Rectal smooth muscle tissue (tissue), 1 donor: ENCODE measurements at regions not wholly inside any gene's neighbourhood (a gene's known extent, or its start where the extent isn't known, plus 50 kb on each side); places are given as distances from the start of the nearest gene placed in this dataset.
A peak's percentile ranks its signal among the peaks of the same experiment; 100 is the strongest.

ENCODE experiments used
- H3K27ac ChIP-seq: one replicate; pipeline ENCODE4 v1.7.0; 2013; ENCODE audit warnings: low read depth, low read length, inconsistent platforms
- H3K27me3 ChIP-seq: one replicate; pipeline ENCODE4 v1.7.0; 2013; ENCODE audit warnings: low read length; ENCODE audit not compliant: control insufficient read depth, insufficient read depth
- H3K36me3 ChIP-seq: one replicate; pipeline ENCODE4 v1.7.0; 2013; ENCODE audit warnings: low read length; ENCODE audit not compliant: control insufficient read depth, insufficient read depth
- H3K4me1 ChIP-seq: one replicate; pipeline ENCODE4 v1.7.0; 2013; ENCODE audit warnings: low read length; ENCODE audit not compliant: control insufficient read depth, insufficient read depth
- H3K4me3 ChIP-seq: one replicate; pipeline ENCODE4 v1.7.0; 2013; ENCODE audit warnings: low read length
- H3K9ac ChIP-seq: one replicate; pipeline ENCODE4 v1.7.0; 2013; ENCODE audit warnings: low read length

GRCh38 chr12:91579516-91580263 lies 397.1 kb upstream of the DCN start:
- no peaks in the 10 kb centered on the region for H3K36me3 ChIP-seq
- H3K4me3 ChIP-seq = no peak overlapping the region
- no peak overlapping the region for H3K27ac ChIP-seq
- H3K27me3 ChIP-seq = no peaks in the 10 kb centered on the region
- H3K4me1 ChIP-seq = peaks cover 3% of the 10 kb centered on the region
- H3K9ac ChIP-seq = no peak overlapping the region

- H3K4me3 ChIP-seq = peak overlapping the region; percentile 29
- no peak overlapping the region for H3K9ac ChIP-seq
- no peaks in the 10 kb centered on the region for H3K27me3 ChIP-seq
- H3K27ac ChIP-seq = no peak overlapping the region
- peaks cover 3% of the 10 kb centered on the region for H3K4me1 ChIP-seq
- no peaks in the 10 kb centered on the region for H3K36me3 ChIP-seq
Measured at GRCh38 chr12:91577586-91578539, 395.2 kb upstream of the DCN start.

GRCh38 chr12:91576432-91576831 lies 393.8 kb upstream of the DCN start:
- Histone ChIP-seq H3K4me3 (no peak overlapping the region), H3K36me3 (no peaks in the 10 kb centered on the region), H3K27ac (no peak overlapping the region), H3K9ac (no peak overlapping the region), H3K4me1 (peaks cover 3% of the 10 kb centered on the region), H3K27me3 (no peaks in the 10 kb centered on the region)

- Histone ChIP-seq H3K27ac (no peak overlapping the region), H3K9ac (no peak overlapping the region), H3K4me1 (peaks cover 3% of the 10 kb centered on the region), H3K36me3 (no peaks in the 10 kb centered on the region), H3K27me3 (no peaks in the 10 kb centered on the region), H3K4me3 (no peak overlapping the region)
Measured at GRCh38 chr12:91575630-91576029, 393.0 kb upstream of the DCN start.

GRCh38 chr12:91574975-91575374 lies 392.4 kb upstream of the DCN start:
- Histone ChIP-seq H3K4me1 (peaks cover 3% of the 10 kb centered on the region), H3K9ac (no peak overlapping the region), H3K4me3 (no peak overlapping the region), H3K36me3 (no peaks in the 10 kb centered on the region), H3K27me3 (no peaks in the 10 kb centered on the region), H3K27ac (no peak overlapping the region)

- Histone ChIP-seq H3K4me1 (peaks cover 3% of the 10 kb centered on the region), H3K27ac (no peak overlapping the region), H3K27me3 (no peaks in the 10 kb centered on the region), H3K36me3 (no peaks in the 10 kb centered on the region), H3K4me3 (no peak overlapping the region), H3K9ac (no peak overlapping the region)
Measured at GRCh38 chr12:91574391-91574790, 391.8 kb upstream of the DCN start.

- H3K4me1 ChIP-seq = peaks cover 3% of the 10 kb centered on the region
- H3K4me3 ChIP-seq = no peak overlapping the region
- H3K27me3 ChIP-seq = no peaks in the 10 kb centered on the region
- no peak overlapping the region for H3K27ac ChIP-seq
- no peak overlapping the region for H3K9ac ChIP-seq
- no peaks in the 10 kb centered on the region for H3K36me3 ChIP-seq
Measured at GRCh38 chr12:91572869-91573268, 390.3 kb upstream of the DCN start.

GRCh38 chr12:91567100-91567485 lies 384.5 kb upstream of the DCN start:
- Histone ChIP-seq H3K36me3 (no peaks in the 10 kb centered on the region), H3K4me3 (no peak overlapping the region), H3K27ac (no peak overlapping the region), H3K27me3 (no peaks in the 10 kb centered on the region), H3K4me1 (no peaks in the 10 kb centered on the region), H3K9ac (no peak overlapping the region)

- no peak overlapping the region for H3K9ac ChIP-seq
- no peak overlapping the region for H3K4me3 ChIP-seq
- no peaks in the 10 kb centered on the region for H3K4me1 ChIP-seq
- H3K27ac ChIP-seq = no peak overlapping the region
- H3K27me3 ChIP-seq = no peaks in the 10 kb centered on the region
- H3K36me3 ChIP-seq = no peaks in the 10 kb centered on the region
Measured at GRCh38 chr12:91566328-91567099, 383.9 kb upstream of the DCN start.

GRCh38 chr12:91565846-91566245 lies 383.2 kb upstream of the DCN start:
- Histone ChIP-seq H3K4me3 (no peak overlapping the region), H3K36me3 (no peaks in the 10 kb centered on the region), H3K4me1 (no peaks in the 10 kb centered on the region), H3K27me3 (no peaks in the 10 kb centered on the region), H3K9ac (no peak overlapping the region), H3K27ac (no peak overlapping the region)

GRCh38 chr12:91565246-91565645 lies 382.6 kb upstream of the DCN start:
- Histone ChIP-seq H3K4me1 (no peaks in the 10 kb centered on the region), H3K27ac (no peak overlapping the region), H3K4me3 (no peak overlapping the region), H3K9ac (no peak overlapping the region), H3K27me3 (no peaks in the 10 kb centered on the region), H3K36me3 (no peaks in the 10 kb centered on the region)
